Urinary bladder (tissue), 3 donors: ENCODE measurements at regions not wholly inside any gene's neighbourhood (a gene's known extent, or its start where the extent isn't known, plus 50 kb on each side); places are given as distances from the start of the nearest gene placed in this dataset.
"Not testable (repeated sequence)": the region's sequence is repeated elsewhere in the genome, so short reads cannot be mapped to it uniquely, and the experiment has no call there.

Source experiments
- DNase-seq: peaks from one replicate; pipeline ENCODE4 v3.0.0-alpha.2; 2015; ENCODE audit errors: extremely low spot score
- H3K27ac ChIP-seq: one replicate; pipeline ENCODE4 v1.5.1; 2013; ENCODE audit warnings: low read depth, mild to moderate bottlenecking, moderate library complexity
- H3K36me3 ChIP-seq: one replicate; pipeline ENCODE4 v1.6.1; 2013; ENCODE audit warnings: mild to moderate bottlenecking, moderate library complexity; ENCODE audit not compliant: insufficient read depth
- H3K4me1 ChIP-seq: one replicate; pipeline ENCODE4 v1.6.1; 2013; ENCODE audit warnings: mild to moderate bottlenecking, moderate library complexity; ENCODE audit not compliant: insufficient read depth
- H3K4me3 ChIP-seq: one replicate; pipeline ENCODE4 v1.5.1; 2013; ENCODE audit warnings: low read depth, low read length
- WGBS: extraction: QIAGEN DNeasy Blood & Tissue Kit; methylation state at CpG from one replicate; pipeline ENCODE4 v1.1.7; 2013; 5-methylcytosine and 5-hydroxymethylcytosine counted together
- donor health status: healthy with polysubstance abuse.
- donor health status: healthy.

GRCh38 chr6:120278689-120279396 is 929.3 kb upstream of the MAN1A1 start:
- no peak for DNase-seq
- Histone ChIP-seq H3K27ac (no peak overlapping the region), H3K4me1 (no peaks in the 10 kb centered on the region), H3K36me3 (peaks cover 4% of the 10 kb centered on the region), H3K4me3 (no peak overlapping the region)
- 30% methylated on average over 2 of the region's 2 CpGs for WGBS

DNA sequence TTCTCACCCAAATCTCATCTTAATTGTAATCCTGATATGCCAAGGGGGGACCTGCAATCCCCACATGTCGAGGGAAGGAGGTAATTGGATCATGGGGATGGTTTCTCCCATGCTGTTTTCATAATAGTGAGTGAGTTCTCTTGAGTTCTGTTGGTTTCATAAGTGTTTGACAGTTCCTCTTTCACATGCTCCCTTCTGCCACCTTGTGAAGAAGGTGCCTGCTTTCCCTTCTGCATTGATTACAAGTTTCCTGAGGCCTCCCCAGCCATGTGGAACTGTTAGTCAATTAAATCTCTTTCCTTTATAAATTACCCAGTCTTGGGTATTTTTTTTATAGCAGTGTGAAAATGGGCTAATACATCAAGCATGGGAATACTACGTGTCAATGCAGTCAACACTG is 925.0 kb upstream of the MAN1A1 start:
- 84% methylated on average over 2 of the region's 2 CpGs for WGBS

DNA sequence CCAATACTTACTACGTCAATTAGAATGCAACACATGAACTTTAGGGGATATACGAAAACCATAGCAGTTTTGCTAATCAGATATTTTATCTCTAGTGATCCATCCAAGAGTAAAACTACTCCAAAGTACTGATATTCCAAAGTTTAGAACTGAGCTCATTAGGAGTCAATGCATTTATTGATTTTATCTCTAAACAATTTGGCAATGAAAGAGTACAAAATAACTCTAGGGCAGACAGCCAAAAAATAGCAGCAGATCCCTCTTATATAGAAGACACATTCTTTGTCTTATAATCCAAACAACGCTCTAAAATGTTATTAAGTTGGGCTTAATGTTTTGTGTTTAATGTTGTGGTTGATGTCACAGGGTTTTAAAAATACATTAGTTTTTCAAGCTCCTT is 923.9 kb upstream of the MAN1A1 start:
- 62% methylated on average over 3 of the region's 3 CpGs for WGBS
- DNase-seq: no peak
- H3K27ac ChIP-seq: no peak overlapping the region
- peaks cover 2% of the 10 kb centered on the region for H3K36me3 ChIP-seq
- no peak overlapping the region for H3K4me3 ChIP-seq
- H3K4me1 ChIP-seq: no peaks in the 10 kb centered on the region

More for the DNA sequence above, 925.0 kb upstream of the MAN1A1 start:
- peaks cover 2% of the 10 kb centered on the region for H3K36me3 ChIP-seq
- no peak overlapping the region for H3K27ac ChIP-seq
- H3K4me3 ChIP-seq: no peak overlapping the region
- no peaks in the 10 kb centered on the region for H3K4me1 ChIP-seq
- no peak for DNase-seq

GRCh38 chr6:120272038-120272437 is 922.5 kb upstream of the MAN1A1 start:
- Histone ChIP-seq H3K4me1 (no peaks in the 10 kb centered on the region), H3K4me3 (no peak overlapping the region), H3K36me3 (peaks cover 2% of the 10 kb centered on the region), H3K27ac (no peak overlapping the region)
- no peak for DNase-seq

GRCh38 chr6:120268256-120268655 is 918.7 kb upstream of the MAN1A1 start:
- 90% methylated on average over 9 of the region's 9 CpGs for WGBS
- H3K4me3 ChIP-seq: not testable (repeated sequence)

DNA sequence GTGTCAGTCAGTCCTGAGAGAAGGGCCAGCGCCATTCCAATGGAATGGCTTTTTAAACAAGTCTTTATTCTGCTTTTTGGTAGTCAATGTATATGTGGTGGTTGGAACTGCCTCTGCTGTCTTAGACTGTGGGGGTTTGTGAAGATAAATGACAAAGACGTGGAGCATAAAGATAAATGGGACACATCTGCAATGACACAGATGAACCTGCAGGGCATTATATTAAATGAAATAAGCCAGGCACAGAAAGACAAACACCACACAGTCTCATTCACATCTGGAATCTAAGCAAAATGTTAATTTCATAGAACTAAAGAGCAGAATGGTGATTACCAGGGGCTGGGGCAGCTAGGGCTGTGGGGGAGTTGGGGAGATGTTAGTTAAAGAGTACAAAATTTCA is 912.8 kb upstream of the MAN1A1 start:
- Histone ChIP-seq H3K36me3 (no peaks in the 10 kb centered on the region), H3K4me3 (no peak overlapping the region), H3K4me1 (no peaks in the 10 kb centered on the region), H3K27ac (no peak overlapping the region)
- 91% methylated on average over 2 of the region's 2 CpGs for WGBS
- DNase-seq: no peak

More at GRCh38 chr6:120268256-120268655, 918.7 kb upstream of the MAN1A1 start:
- H3K36me3 ChIP-seq, DNase-seq, H3K27ac ChIP-seq, H3K4me1 ChIP-seq: not testable (repeated sequence)

GRCh38 chr6:120260636-120261035 is 911.1 kb upstream of the MAN1A1 start:
- 41% methylated on average over 2 of the region's 2 CpGs for WGBS
- Histone ChIP-seq H3K4me3 (no peak overlapping the region), H3K27ac (no peak overlapping the region), H3K36me3 (no peaks in the 10 kb centered on the region), H3K4me1 (no peaks in the 10 kb centered on the region)
- DNase-seq: no peak

- DNase-seq: no peak
Measured at GRCh38 chr6:120254651-120255050, 905.1 kb upstream of the MAN1A1 start.

DNA sequence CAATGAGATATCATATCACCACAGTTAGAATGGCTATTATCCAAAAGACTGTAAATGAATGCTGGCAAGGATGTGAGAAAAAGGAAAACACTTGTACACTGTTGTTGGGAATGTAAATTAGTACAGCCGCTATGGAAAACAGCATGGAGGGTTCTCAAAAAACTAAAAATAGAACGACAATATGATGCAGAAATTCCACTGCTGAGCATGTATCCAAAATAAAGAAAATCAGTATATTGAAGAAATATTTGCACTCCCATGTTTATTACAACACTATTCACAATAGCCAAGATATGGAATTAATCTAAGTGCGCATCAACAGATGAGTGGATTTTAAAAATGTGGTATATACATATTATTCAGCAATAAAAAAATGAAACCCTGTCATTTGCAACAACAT is 898.9 kb upstream of the MAN1A1 start:
- H3K4me1 ChIP-seq: no peaks in the 10 kb centered on the region
- no peak overlapping the region for H3K27ac ChIP-seq
- no peak for DNase-seq
- 72% methylated on average over 3 of the region's 3 CpGs for WGBS
- no peak overlapping the region for H3K4me3 ChIP-seq
- no peaks in the 10 kb centered on the region for H3K36me3 ChIP-seq

More at GRCh38 chr6:120254651-120255050, 905.1 kb upstream of the MAN1A1 start:
- Histone ChIP-seq H3K36me3 (no peaks in the 10 kb centered on the region), H3K4me3 (no peak overlapping the region), H3K27ac (no peak overlapping the region), H3K4me1 (no peaks in the 10 kb centered on the region)
- 90% methylated on average over 4 of the region's 4 CpGs for WGBS

DNA sequence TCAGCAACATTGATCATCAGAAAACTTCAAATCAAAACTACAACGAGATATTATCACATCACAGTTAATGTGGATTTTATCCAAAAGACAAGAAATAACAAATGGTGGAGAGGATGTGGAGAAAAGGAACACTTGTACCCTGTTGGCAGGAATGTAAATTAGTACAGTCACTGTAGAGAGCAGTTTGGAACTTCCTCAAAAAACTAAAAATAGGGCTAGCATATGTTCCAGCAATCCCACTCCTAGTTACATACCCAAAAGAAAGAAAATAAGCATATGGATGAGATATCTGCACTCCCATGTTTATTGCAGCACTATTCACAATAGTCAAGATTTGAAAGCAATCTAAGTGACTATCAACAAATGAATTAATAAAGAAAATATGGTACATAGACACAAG is 887.7 kb upstream of the MAN1A1 start:
- no peaks in the 10 kb centered on the region for H3K4me1 ChIP-seq
- H3K4me3 ChIP-seq: no peak overlapping the region
- no peak for DNase-seq
- H3K36me3 ChIP-seq: no peaks in the 10 kb centered on the region
- no peak overlapping the region for H3K27ac ChIP-seq
- 83% methylated on average over 1 of the region's 1 CpG for WGBS

GRCh38 chr6:120230008-120230407 is 880.4 kb upstream of the MAN1A1 start:
- Histone ChIP-seq H3K36me3 (no peaks in the 10 kb centered on the region), H3K4me1 (no peaks in the 10 kb centered on the region), H3K27ac (no peak overlapping the region), H3K4me3 (no peak overlapping the region)
- DNase-seq: no peak

GRCh38 chr6:120228297-120228696 is 878.7 kb upstream of the MAN1A1 start:
- Histone ChIP-seq H3K4me3 (no peak overlapping the region), H3K4me1 (no peaks in the 10 kb centered on the region), H3K27ac (no peak overlapping the region), H3K36me3 (no peaks in the 10 kb centered on the region)
- WGBS: 91% methylated on average over 4 of the region's 4 CpGs
- no peak for DNase-seq

- no peak for DNase-seq
- H3K36me3 ChIP-seq: no peaks in the 10 kb centered on the region
- WGBS: 80% methylated on average over 1 of the region's 1 CpG
Measured at GRCh38 chr6:120219339-120219738, 869.8 kb upstream of the MAN1A1 start.

GRCh38 chr6:120214088-120214499 is 864.5 kb upstream of the MAN1A1 start:
- no peak for DNase-seq
- Histone ChIP-seq H3K27ac (no peak overlapping the region), H3K4me3 (no peak overlapping the region), H3K4me1 (no peaks in the 10 kb centered on the region), H3K36me3 (no peaks in the 10 kb centered on the region)

More at GRCh38 chr6:120219339-120219738, 869.8 kb upstream of the MAN1A1 start:
- H3K4me3 ChIP-seq: no peak overlapping the region
- no peak overlapping the region for H3K27ac ChIP-seq
- no peaks in the 10 kb centered on the region for H3K4me1 ChIP-seq
